Ovary (tissue), 7 donors: ENCODE measurements at regions not wholly inside any gene's neighbourhood (a gene's known extent, or its start where the extent isn't known, plus 50 kb on each side); places are given as distances from the start of the nearest gene placed in this dataset. TPM values are rescaled to one million over a fixed set of nuclear protein-coding genes. Genes with fewer than 3 reads are reported as not detected.

ENCODE experiments used
- DNase-seq, 5 donors: peaks; one replicate each; pipeline ENCODE4 v3.0.0-alpha.2; 2019 to 2020
- H3K27ac ChIP-seq, 2 donors: fragments of 200-600 bp; one replicate each; pipeline versions ENCODE4 v1.5.1 to v1.8.0; 2019 to 2022
- H3K27me3 ChIP-seq: fragments of 200-600 bp; one replicate; pipeline ENCODE4 v1.8.0; 2022
- H3K36me3 ChIP-seq: fragments of 200-600 bp; sonication (generic); one replicate; pipeline ENCODE4 v1.5.1; 2019
- H3K4me1 ChIP-seq: one replicate; pipeline ENCODE4 v1.8.1; 2013; ENCODE audit warnings: mild to moderate bottlenecking, moderate library complexity; ENCODE audit not compliant: insufficient read depth
- H3K4me3 ChIP-seq: fragments of 200-600 bp; sonication (generic); one replicate; pipeline ENCODE4 v1.5.1; 2017
- H3K9me3 ChIP-seq, 2 donors: fragments of 200-600 bp in 1 of 2; sonication (generic) in 1 of 2; one replicate each; pipeline versions ENCODE4 v1.5.1 to v1.8.1; 2013 to 2019; ENCODE audit warnings: mild to moderate bottlenecking in 1 of 2, moderate library complexity in 1 of 2
- CTCF ChIP-seq, 3 donors: fragments of 450-650 bp in 2 of 3; fragments of 200-600 bp in 1 of 3; IDR thresholded peaks; one replicate each; pipeline versions ENCODE4 v1.5.1 to v1.8.0; 2016 to 2022; ENCODE audit warnings: antibody characterized with exemption in 3 of 3, mild to moderate bottlenecking in 1 of 3
- EP300 ChIP-seq: sonication (generic); formaldehyde crosslinking; IDR thresholded peaks from one replicate; pipeline ENCODE4 v1.6.1; 2017; ENCODE audit warnings: antibody characterized with exemption
- POLR2A ChIP-seq: fragments of 450-650 bp; IDR thresholded peaks from one replicate; pipeline ENCODE4 v1.6.1; 2017; ENCODE audit warnings: antibody characterized with exemption, mild to moderate bottlenecking, moderate library complexity
- WGBS, 3 donors: extraction: QIAGEN DNeasy Blood & Tissue Kit in 1 of 3; methylation state at CpG; one replicate each; pipeline versions ENCODE4 v1.1.5 to v1.1.7; 2013 to 2017; 5-methylcytosine and 5-hydroxymethylcytosine counted together
- intact Hi-C, 4 donors: fragments of 100-400 bp; cut with DNase I; formaldehyde crosslinking; loops; one replicate each; pipeline versions ENCODE4 v1.11.0 to v1.15.1; 2022 to 2023
- small RNA-seq: library from RNA; depleted of rRNA; stranded (forward); fragments of <200 nt; gene quantifications from one replicate; pipeline ENCODE3, GENCODE V24; 2016
- donor health status: DM: no; HTN: no; CAD: no; lungs with moderate emphysema.
- donor health status: DM: no; HTN: no; CAD: no.
- donor health status: Bipolar disorder and iron deficiency.
- donor health status: DM: no; HTN: no; CAD: no.
- donor health status: DM: yes; HTN: yes; CAD: no.

GRCh38 chr3:63202529-63202928, 75.6 kb upstream of the SYNPR start:
- H3K27ac ChIP-seq = no peak overlapping the region
- H3K27me3 ChIP-seq = no peaks in the 10 kb centered on the region
- TF ChIP-seq POLR2A = no peak
- TF ChIP-seq EP300 = no peak
- no peak for TF ChIP-seq CTCF (IDR thresholded peaks at IDR 0.05)
- H3K4me1 ChIP-seq = no peaks in the 10 kb centered on the region
- DNase-seq = no peak
- intact Hi-C loops = no loop called here
- H3K36me3 ChIP-seq = no peaks in the 10 kb centered on the region
- WGBS, 3 donors = 16 to 42% (median 22%) methylated on average over 1 of the region's 1 CpG
- no peak overlapping the region for H3K4me3 ChIP-seq
- no peaks in the 10 kb centered on the region for H3K9me3 ChIP-seq

GRCh38 chr3:63207066-63207590, 71.0 kb upstream of the SYNPR start:
- intact Hi-C loops = no loop called here
- Histone ChIP-seq H3K9me3 (no peaks in the 10 kb centered on the region), H3K36me3 (no peaks in the 10 kb centered on the region), H3K4me3 (no peak overlapping the region), H3K4me1 (no peaks in the 10 kb centered on the region), H3K27ac (no peak overlapping the region), H3K27me3 (no peaks in the 10 kb centered on the region)
- TF ChIP-seq EP300 (no peak), POLR2A (no peak), CTCF (IDR thresholded peaks at IDR 0.05) (no peak)
- no peak for DNase-seq
- WGBS, 3 donors = 65 to 69% (median 67%) methylated on average over 2 of the region's 2 CpGs

- Histone ChIP-seq H3K9me3 (no peaks in the 10 kb centered on the region), H3K4me1 (no peaks in the 10 kb centered on the region), H3K4me3 (no peak overlapping the region), H3K27me3 (no peaks in the 10 kb centered on the region), H3K27ac (no peak overlapping the region), H3K36me3 (no peaks in the 10 kb centered on the region)
- TF ChIP-seq CTCF (IDR thresholded peaks at IDR 0.05) = no peak
- TF ChIP-seq EP300 = no peak
- no peak for TF ChIP-seq POLR2A
- DNase-seq = no peak
- WGBS, 3 donors = 51 to 75% (median 65%) methylated on average over 1 of the region's 1 CpG
- intact Hi-C loops = no loop called here
Observed at GRCh38 chr3:63228087-63228486, 50.0 kb upstream of the SYNPR start.

Small RNA genes lying in the stretch of these regions (small RNA-seq; reads per million reads assigned to genes)
- gene UBL5P3 = not detected
